Fibroblast of mammary gland (primary cell): ENCODE measurements at regions not wholly inside any gene's neighbourhood (a gene's known extent, or its start where the extent isn't known, plus 50 kb on each side); places are given as distances from the start of the nearest gene placed in this dataset.
A peak's percentile ranks its signal among the peaks of the same experiment; 100 is the strongest.

Experiments used
- DNase-seq: peaks from one replicate; pipeline ENCODE4 v3.0.0-alpha.2; 2010; ENCODE audit warnings: low read depth
- H3K4me3 ChIP-seq: 2 replicates; pipeline ENCODE4 v1.5.1; 2011; ENCODE audit warnings: low read depth, mild to moderate bottlenecking, low read length, moderate library complexity; ENCODE audit not compliant: control insufficient read depth
- TF ChIP-seq, protein P1 (sequence below): conservative IDR thresholded peaks from 2 replicates; pipeline ENCODE4 v1.5.1; 2011; ENCODE audit warnings: low read depth, low read length, inconsistent platforms; ENCODE audit not compliant: control insufficient read depth, insufficient read depth

DNA sequence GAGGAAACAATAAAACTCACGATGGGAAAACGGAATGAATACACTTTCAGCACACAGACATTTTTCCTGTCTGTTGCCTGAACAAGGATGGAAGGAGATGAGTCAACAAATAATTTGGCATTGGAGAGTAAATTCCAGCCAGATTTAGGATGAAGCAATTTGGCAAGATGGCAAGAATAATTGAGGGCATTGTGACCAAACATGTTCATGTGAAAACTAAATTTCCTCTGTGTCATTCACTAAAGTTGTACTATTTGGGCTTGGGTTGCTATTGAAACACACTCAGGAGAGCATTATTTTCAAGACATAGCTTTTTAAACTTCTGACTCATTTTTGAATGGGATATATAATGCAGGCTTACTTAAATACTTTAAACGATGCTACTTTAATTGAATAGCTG, 1614.4 kb downstream of the PCDH19 start:
- no peak overlapping the region for H3K4me3 ChIP-seq
- peak; percentile 69 for DNase-seq
- TF ChIP-seq, protein P1, sequence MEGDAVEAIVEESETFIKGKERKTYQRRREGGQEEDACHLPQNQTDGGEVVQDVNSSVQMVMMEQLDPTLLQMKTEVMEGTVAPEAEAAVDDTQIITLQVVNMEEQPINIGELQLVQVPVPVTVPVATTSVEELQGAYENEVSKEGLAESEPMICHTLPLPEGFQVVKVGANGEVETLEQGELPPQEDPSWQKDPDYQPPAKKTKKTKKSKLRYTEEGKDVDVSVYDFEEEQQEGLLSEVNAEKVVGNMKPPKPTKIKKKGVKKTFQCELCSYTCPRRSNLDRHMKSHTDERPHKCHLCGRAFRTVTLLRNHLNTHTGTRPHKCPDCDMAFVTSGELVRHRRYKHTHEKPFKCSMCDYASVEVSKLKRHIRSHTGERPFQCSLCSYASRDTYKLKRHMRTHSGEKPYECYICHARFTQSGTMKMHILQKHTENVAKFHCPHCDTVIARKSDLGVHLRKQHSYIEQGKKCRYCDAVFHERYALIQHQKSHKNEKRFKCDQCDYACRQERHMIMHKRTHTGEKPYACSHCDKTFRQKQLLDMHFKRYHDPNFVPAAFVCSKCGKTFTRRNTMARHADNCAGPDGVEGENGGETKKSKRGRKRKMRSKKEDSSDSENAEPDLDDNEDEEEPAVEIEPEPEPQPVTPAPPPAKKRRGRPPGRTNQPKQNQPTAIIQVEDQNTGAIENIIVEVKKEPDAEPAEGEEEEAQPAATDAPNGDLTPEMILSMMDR, result no peak

GRCh38 chrX:98755912-98756311, 1654.2 kb downstream of the PCDH19 start:
- no peak for DNase-seq
- TF ChIP-seq, protein P1, result no peak
- no peak overlapping the region for H3K4me3 ChIP-seq

- no peak overlapping the region for H3K4me3 ChIP-seq
- DNase-seq, result no peak
- TF ChIP-seq, protein P1, result no peak
These were observed 1678.3 kb downstream of the PCDH19 start for GRCh38 chrX:98731821-98732220.

DNA sequence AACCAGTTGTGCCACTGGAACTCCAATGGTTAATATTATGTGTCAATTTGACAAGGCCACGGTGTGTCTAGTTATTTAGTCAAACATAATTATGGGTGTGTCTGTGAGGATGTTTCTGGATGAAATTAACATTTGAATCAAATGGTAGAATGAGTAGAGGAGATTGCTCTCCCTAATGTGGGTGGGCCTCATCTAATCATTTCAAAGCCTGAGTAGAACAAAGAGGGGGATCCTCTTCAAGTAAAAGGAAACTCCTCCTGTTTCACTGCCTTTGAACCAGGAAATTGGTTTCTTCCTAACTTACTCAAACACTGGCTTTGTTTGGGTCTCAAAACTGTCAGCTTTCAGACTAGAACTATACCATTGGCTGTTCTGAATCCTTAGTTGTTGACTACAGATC, 1692.1 kb downstream of the PCDH19 start:
- TF ChIP-seq, protein P1, result no peak

More for the DNA sequence above, 1692.1 kb downstream of the PCDH19 start:
- H3K4me3 ChIP-seq, result no peak overlapping the region
- no peak for DNase-seq
